Muscle of leg (tissue), 3 donors: ENCODE measurements at regions not wholly inside any gene's neighbourhood (a gene's known extent, or its start where the extent isn't known, plus 50 kb on each side); places are given as distances from the start of the nearest gene placed in this dataset.
"Not testable (repeated sequence)": the region's sequence is repeated elsewhere in the genome, so short reads cannot be mapped to it uniquely, and the experiment has no call there.

ENCODE experiments used
- DNase-seq: peaks from one replicate; pipeline ENCODE4 v3.0.0; 2013
- H3K27ac ChIP-seq: one replicate; pipeline ENCODE4 v1.5.1; 2013; ENCODE audit warnings: mild to moderate bottlenecking, low read length, control low read depth
- H3K27me3 ChIP-seq: one replicate; pipeline ENCODE4 v1.6.1; 2013; ENCODE audit warnings: low read length; ENCODE audit not compliant: control insufficient read depth, insufficient read depth
- H3K36me3 ChIP-seq: one replicate; pipeline ENCODE4 v1.6.1; 2013; ENCODE audit warnings: low read length; ENCODE audit not compliant: control insufficient read depth, insufficient read depth
- H3K4me1 ChIP-seq: one replicate; pipeline ENCODE4 v1.6.1; 2013; ENCODE audit warnings: low read length; ENCODE audit not compliant: control insufficient read depth, insufficient read depth
- H3K4me3 ChIP-seq: one replicate; pipeline ENCODE4 v1.5.1; 2013; ENCODE audit warnings: low read length, control low read depth
- H3K9me3 ChIP-seq: replicated peaks from 2 replicates; pipeline ENCODE4 v1.6.1; 2013; ENCODE audit warnings: low read depth, low read length; ENCODE audit not compliant: control insufficient read depth
- WGBS: methylation state at CpG from one replicate; pipeline ENCODE4 v1.1.5; 2013; ENCODE audit warnings: missing lambda C conversion rate; ENCODE audit not compliant: insufficient coverage; 5-methylcytosine and 5-hydroxymethylcytosine counted together

DNA sequence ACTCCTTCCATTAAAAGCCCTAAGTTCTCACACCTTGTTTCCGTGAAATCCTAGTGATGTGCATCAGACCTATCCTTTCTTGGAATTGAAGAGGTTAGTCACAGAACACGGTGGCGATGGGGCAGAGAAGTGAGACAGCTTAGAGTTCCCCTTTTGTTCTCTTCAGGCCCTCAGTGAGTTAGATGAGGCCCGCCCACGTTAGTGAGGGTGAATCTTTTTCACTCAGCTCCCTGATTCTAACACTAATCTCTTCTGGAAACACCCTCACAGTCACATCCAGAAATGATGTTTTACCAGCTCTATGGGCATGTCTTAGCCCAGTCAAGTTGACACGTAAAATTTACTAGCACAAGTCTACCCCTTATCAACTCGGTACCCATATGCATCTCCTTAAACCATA is 172.7 kb upstream of the NOX3 start:
- Histone ChIP-seq H3K27ac (no peak overlapping the region), H3K36me3 (no peaks in the 10 kb centered on the region), H3K9me3 (peaks cover 1% of the 10 kb centered on the region), H3K4me1 (no peaks in the 10 kb centered on the region), H3K27me3 (no peaks in the 10 kb centered on the region), H3K4me3 (no peak overlapping the region)
- no peak for DNase-seq
- 80% methylated on average over 3 of the region's 7 CpGs for WGBS

DNA sequence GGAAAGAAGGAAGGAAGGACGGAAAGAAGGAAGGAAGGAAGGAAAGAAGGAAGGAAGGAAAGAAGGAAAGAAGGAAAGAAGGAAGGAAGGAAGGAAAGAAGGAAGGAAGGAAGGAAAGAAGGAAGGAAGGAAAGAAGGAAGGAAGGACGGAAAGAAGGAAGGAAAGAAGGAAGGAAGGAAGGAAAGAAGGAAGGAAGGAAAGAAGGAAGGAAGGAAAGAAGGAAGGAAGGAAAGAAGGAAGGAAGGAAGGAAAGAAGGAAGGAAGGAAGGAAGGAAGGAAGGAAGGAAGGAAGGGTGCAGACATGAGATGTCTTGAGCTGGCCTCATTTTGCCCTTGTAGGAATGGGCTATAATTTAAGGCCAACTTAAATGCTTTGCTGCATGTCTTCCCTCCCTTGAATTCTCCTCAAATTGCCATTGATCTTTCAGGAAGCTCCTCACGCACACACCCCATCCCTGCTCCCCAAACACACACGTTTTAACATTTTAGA is 172.1 kb upstream of the NOX3 start:
- H3K27ac ChIP-seq, H3K36me3 ChIP-seq, H3K4me3 ChIP-seq, H3K27me3 ChIP-seq, H3K4me1 ChIP-seq, H3K9me3 ChIP-seq, DNase-seq: not testable (repeated sequence)
- WGBS = 100% methylated on average over 2 of the region's 4 CpGs

DNA sequence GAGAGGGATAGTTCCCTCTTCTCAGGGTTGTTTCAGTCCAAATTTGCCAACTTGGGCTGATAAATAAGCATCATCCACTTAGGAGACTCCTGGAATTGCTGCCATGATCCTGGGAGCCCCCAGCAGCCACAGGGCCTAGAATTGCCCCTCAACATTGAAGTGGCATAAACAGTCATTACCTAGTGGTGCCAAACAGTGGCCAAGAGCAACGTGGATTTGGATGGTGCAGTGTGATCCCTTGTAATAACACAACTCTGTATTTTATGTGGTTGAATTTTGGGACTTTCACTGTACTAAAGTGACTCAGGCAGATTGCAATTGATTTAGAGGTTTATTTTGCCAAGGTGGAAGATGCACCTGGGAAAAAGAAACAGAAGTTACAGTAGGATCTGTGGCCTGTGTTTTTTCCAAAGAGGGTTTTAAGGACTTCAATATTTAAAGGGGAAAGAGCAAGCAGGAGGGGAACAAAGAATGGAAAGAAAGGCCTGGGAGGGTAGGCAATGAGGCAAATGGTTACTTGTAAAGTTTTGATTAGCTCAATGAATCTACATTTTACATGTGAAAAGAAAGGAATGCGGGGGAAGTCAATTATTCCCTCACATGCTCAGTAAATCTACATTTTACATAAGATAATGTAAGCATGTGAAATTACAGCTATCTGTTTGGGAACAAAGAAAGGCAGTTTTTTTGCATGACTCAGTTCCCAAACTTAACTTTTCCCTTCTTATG is 168.0 kb upstream of the NOX3 start:
- Histone ChIP-seq H3K9me3 (peaks cover 2% of the 10 kb centered on the region), H3K27ac (no peak overlapping the region), H3K4me3 (no peak overlapping the region), H3K36me3 (no peaks in the 10 kb centered on the region), H3K27me3 (no peaks in the 10 kb centered on the region), H3K4me1 (no peaks in the 10 kb centered on the region)
- no peak for DNase-seq
- WGBS = 29% methylated on average over 1 of the region's 2 CpGs

DNA sequence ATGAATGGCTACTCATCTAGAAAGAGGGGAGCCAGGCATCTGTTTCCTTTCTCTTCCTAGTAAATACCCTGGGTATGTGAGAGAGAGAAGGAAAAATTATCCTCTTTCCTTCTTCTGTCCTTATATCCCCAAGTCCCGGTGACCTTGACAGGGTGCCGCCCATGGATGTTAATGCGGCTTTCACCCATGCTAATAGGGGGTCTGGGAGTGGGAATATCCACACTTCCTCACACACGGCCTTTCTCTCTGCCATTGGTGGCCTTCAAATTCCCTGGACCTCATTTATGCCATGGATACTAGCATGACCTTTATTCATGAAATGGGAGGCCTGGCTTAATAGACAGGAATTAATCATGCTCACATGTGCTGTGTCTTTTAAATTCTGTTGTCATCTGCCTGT is 159.0 kb upstream of the NOX3 start:
- Histone ChIP-seq H3K36me3 (no peaks in the 10 kb centered on the region), H3K27ac (no peak overlapping the region), H3K4me1 (no peaks in the 10 kb centered on the region), H3K27me3 (no peaks in the 10 kb centered on the region), H3K9me3 (peaks cover 27% of the 10 kb centered on the region), H3K4me3 (no peak overlapping the region)
- DNase-seq = no peak
- WGBS = no CpG with 5 or more reads among the region's 4 CpGs

DNA sequence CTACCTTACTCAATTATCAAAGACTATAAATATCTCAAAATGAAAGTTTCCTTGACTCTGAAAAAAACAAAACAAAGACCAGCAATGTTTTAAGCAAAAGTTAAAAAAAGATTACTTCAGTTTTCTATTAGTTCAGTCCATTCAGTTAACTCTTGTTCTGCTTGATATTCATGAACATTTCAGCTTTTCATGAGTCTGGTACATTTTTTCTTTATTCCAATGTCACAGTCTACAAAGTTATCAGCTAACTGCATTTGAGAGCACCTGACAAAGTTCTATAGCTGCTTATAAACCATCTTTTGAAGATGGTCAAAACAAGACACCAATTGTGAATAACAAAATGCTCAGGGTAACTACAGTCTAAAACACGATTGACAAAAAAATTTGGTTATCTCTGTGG is 156.1 kb upstream of the NOX3 start:
- no peak for DNase-seq
- no peaks in the 10 kb centered on the region for H3K27me3 ChIP-seq
- no peak overlapping the region for H3K4me3 ChIP-seq
- no CpG with 5 or more reads among the region's 1 CpG for WGBS
- H3K9me3 ChIP-seq = peaks cover 31% of the 10 kb centered on the region
- H3K4me1 ChIP-seq = no peaks in the 10 kb centered on the region
- H3K27ac ChIP-seq = no peak overlapping the region
- H3K36me3 ChIP-seq = no peaks in the 10 kb centered on the region

DNA sequence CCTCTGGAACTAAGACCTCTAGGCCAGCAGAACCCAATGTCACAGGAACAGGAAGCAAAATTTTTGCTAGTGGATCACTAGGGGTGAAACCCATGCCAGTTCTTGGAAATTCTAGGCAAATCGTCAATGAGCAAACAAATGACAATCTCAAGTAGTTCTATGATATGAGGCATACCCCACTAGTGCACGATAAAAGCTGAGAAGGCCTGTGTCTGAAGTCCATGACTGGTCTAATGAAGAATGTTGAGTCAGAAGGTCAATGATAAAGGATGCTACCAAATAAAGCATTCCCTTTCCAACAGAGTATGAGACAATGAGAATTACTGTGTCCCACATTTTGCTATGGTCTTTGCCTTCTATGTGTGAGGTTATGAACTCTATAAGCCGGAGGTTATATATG is 149.4 kb upstream of the NOX3 start:
- Histone ChIP-seq H3K27me3 (no peaks in the 10 kb centered on the region), H3K4me3 (no peak overlapping the region), H3K4me1 (no peaks in the 10 kb centered on the region), H3K9me3 (peaks cover 7% of the 10 kb centered on the region), H3K36me3 (no peaks in the 10 kb centered on the region), H3K27ac (no peak overlapping the region)
- DNase-seq = no peak
- no CpG with 5 or more reads among the region's 3 CpGs for WGBS

DNA sequence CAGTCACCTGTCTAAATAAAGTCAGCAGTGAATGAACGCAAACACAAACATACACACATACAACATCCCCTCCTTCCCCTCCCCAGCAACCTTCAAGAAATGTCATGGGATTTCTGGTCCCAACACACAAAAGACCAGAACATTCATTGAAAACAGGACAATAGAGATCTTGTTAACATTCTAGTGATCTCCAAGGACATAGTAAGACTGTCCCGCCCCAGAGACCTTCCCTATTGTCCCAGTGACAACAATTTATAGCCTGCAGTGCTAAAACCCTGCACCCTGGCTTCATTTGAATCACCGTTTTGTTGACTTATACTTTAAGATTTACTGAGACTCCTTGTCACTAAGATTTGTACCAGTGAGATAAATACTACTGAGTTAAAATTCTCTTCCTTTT is 143.9 kb upstream of the NOX3 start:
- H3K27me3 ChIP-seq = no peaks in the 10 kb centered on the region
- no peak for DNase-seq
- no peaks in the 10 kb centered on the region for H3K9me3 ChIP-seq
- no peaks in the 10 kb centered on the region for H3K4me1 ChIP-seq
- H3K36me3 ChIP-seq = no peaks in the 10 kb centered on the region
- WGBS = 55% methylated on average over 2 of the region's 3 CpGs
- H3K4me3 ChIP-seq = no peak overlapping the region
- no peak overlapping the region for H3K27ac ChIP-seq

DNA sequence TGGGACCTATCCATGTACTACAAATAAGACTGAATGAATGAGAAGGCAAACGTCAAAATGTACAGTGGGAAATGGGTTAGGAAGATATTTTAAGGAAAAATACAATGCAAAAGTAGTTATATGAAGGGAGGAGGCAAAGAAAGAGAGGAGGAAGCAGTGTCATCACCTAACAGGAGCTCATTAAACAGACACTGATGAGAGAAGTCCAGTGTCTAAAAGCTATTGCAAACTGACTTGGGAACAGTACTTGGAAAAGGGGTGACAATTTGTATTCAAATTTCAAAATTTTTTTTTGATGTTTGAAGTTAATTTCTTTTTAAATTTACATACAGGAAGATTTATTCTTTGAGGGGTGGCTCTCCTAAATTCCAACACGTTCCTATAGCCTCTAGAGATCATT is 143.5 kb upstream of the NOX3 start:
- WGBS = 30% methylated on average over 2 of the region's 2 CpGs
- DNase-seq = no peak
- Histone ChIP-seq H3K4me3 (no peak overlapping the region), H3K9me3 (no peaks in the 10 kb centered on the region), H3K27ac (no peak overlapping the region), H3K27me3 (no peaks in the 10 kb centered on the region), H3K36me3 (no peaks in the 10 kb centered on the region), H3K4me1 (no peaks in the 10 kb centered on the region)

DNA sequence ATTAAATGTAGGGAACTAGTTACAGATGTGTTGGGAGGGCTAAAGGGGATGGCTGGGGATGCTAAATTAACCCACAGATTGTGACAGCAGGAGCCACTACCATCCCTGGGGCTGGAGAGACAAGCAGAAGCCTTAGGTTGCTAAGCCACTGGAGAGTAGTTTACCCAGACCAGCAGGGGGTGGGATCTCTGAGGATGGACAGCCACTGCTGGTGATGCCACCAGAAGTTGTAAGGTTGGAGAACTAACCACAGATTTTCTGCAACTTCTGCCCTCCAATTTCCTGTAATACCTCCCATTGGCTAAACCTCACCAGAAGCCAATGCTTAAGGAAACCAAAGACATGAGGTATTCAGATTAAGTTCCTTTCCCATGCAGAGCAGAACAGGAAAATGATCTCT is 139.6 kb upstream of the NOX3 start:
- Histone ChIP-seq H3K4me1 (no peaks in the 10 kb centered on the region), H3K27ac (no peak overlapping the region), H3K4me3 (no peak overlapping the region), H3K9me3 (no peaks in the 10 kb centered on the region), H3K27me3 (no peaks in the 10 kb centered on the region), H3K36me3 (no peaks in the 10 kb centered on the region)
- DNase-seq = no peak

DNA sequence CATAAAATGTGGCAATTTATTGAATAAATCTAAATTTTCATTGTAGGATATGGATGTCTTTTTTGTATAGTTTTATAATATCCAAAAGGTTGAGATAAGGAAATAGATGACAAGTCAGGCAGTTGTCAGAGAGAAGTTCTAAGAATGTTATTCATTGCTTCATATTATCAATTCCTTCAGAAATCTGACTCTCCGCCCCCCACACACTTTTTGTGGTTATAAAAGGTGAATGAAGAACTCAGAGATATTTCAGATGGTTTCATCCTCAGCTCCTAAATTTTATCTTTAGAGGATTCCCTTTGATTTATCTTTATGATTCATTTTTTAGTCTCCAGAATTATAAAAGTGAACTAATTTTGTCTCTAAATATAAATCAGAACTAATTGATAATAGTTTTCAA is 136.1 kb upstream of the NOX3 start:
- H3K27ac ChIP-seq = no peak overlapping the region
- H3K4me3 ChIP-seq = no peak overlapping the region
- DNase-seq = no peak
- H3K27me3 ChIP-seq = no peaks in the 10 kb centered on the region
- no peaks in the 10 kb centered on the region for H3K9me3 ChIP-seq
- no CpG with 5 or more reads among the region's 1 CpG for whole genome bisulfite sequencing
- no peaks in the 10 kb centered on the region for H3K4me1 ChIP-seq
- no peaks in the 10 kb centered on the region for H3K36me3 ChIP-seq

DNA sequence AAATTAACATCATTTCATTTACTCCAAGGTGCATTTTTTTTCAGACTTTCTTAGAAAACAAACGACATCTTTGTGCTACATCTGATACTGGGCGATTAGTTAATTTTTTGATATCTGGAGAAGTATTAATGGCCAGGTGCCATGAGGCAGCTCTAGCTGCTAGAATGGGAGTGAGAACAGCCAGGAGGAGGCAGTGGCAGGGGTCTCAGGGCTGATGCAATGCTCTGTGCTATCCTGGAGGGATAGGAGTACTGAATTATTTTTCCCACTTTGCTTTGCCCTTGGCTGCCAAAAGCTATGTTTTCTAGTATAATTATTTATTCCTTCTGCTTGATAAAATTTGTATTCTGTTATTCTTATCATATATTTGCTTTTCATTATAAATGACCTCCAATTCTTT is 133.6 kb upstream of the NOX3 start:
- 94% methylated on average over 2 of the region's 2 CpGs for WGBS

More for the DNA sequence above, 133.6 kb upstream of the NOX3 start:
- H3K27me3 ChIP-seq = no peaks in the 10 kb centered on the region
- no peak overlapping the region for H3K4me3 ChIP-seq
- no peaks in the 10 kb centered on the region for H3K4me1 ChIP-seq
- DNase-seq = no peak
- no peaks in the 10 kb centered on the region for H3K36me3 ChIP-seq
- no peak overlapping the region for H3K27ac ChIP-seq
- H3K9me3 ChIP-seq = no peaks in the 10 kb centered on the region
